H1 (cell line): ENCODE measurements at regions not wholly inside any gene's neighbourhood (a gene's known extent, or its start where the extent isn't known, plus 50 kb on each side); places are given as distances from the start of the nearest gene placed in this dataset.

ENCODE experiments used
- POLR2A ChIP-seq, 2 experiments: IDR thresholded peaks; 1 replicate in 1 of 2; 2 replicates in 1 of 2; pipeline ENCODE4 v1.6.1; 2011; ENCODE audit warnings: low read depth in 2 of 2, low read length in 2 of 2, mild to moderate bottlenecking in 2 of 2; ENCODE audit errors: control extremely low read depth in 1 of 2
- TAF7 ChIP-seq: optimal IDR thresholded peaks from 2 replicates; pipeline ENCODE3; 2011; ENCODE audit warnings: low read depth, mild to moderate bottlenecking, inconsistent platforms, low read length, moderate library complexity, borderline replicate concordance

DNA sequence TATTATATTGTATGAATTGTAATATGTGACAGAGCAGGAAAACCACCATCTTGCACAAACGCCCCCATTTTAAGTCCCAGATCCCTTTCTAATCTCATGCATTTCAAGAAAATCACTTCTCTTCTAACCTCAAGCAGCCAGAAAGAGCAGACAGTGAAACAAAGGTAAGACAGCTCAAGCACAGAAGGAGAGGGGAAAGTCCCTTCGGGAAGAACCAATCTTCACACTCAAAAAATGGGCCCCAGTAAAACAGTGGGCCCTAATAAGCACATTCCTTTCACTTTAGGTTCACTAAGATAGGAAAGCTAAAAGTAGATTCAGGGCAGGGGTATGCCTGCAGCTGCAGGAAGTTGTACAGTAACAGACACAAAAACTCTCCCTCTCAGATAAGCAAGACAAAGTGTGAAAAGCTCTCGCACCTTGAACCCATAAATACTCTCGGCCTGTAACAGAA, 1268.7 kb downstream of the SI start:
- TF ChIP-seq POLR2A (IDR thresholded peaks at IDR 0.05; ENCODE audit: control extremely low read depth in 1 of 2, low read depth in 2 of 2, low read length in 2 of 2) (no peak), TAF7 (no peak)
